Stimulated activated CD8-positive, alpha-beta memory T cell treated with anti-CD3 and anti-CD28 coated beads, Interleukin-7, amount 100 ng/mL, for 48 hours (primary cell): ENCODE measurements at regions not wholly inside any gene's neighbourhood (a gene's known extent, or its start where the extent isn't known, plus 50 kb on each side); places are given as distances from the start of the nearest gene placed in this dataset.
"Not testable (repeated sequence)": the region's sequence is repeated elsewhere in the genome, so short reads cannot be mapped to it uniquely, and the experiment has no call there.

Source experiments
- DNase-seq, 2 donors: peaks; one replicate each; pipeline ENCODE4 v3.0.0-alpha.2; 2020; ENCODE audit warnings: low read depth in 1 of 2; ENCODE audit errors: extremely low read depth in 1 of 2

- no peak for DNase-seq
Measured at GRCh38 chr6:167707686-167708500, 118.8 kb upstream of the AFDN start.

- DNase-seq = no peak
Measured at GRCh38 chr6:167708501-167709094, 118.1 kb upstream of the AFDN start.

DNA sequence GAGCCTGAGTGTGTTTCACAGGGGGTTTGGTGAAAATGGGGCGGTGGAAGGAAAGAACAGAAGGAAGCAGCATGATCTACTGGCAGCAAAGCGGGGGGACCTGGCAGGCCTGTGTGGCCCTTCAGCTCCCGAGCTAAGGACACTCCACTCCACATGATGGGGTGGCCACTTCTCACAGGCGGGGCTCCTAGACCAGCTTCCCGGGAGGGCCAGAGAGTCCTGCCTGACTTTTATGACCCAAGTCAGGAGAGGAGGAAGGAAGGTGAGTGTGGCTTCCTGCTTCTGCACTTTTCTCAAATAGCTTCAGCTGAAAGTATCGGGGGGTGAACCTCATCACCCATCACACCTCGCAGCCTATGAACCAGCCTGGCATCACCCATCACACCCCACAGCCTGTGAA is 117.5 kb upstream of the AFDN start:
- DNase-seq = no peak

- DNase-seq = not testable (repeated sequence)
Measured at GRCh38 chr6:167709776-167710336, 116.9 kb upstream of the AFDN start.

DNA sequence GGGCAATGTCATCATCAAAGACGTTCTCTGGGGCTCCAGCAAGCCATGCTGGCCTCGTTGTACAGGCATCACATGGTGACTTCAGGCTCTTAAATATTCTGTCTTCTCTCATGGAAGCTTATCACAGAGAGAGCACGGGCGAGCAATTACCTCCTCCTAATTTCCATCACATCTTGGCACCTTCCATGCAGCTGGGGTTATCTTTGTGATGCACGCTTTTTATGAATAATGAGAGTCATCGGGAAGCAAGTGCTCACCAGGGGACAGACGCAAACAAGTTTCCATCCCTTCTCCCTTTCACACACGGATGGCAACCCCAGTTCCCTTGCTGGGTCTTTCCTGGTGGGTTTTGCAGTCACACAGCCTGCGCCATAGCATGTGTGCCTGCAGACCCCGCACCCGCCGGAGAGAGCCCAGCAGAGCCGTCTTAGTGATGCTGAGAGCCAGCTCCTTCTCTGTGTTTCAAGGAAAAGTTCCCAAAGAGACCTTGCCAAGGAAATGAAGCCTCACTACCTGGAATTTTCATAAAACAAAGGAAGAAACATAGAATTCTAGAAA is 116.3 kb upstream of the AFDN start:
- no peak for DNase-seq

GRCh38 chr6:167711211-167711610 is 115.5 kb upstream of the AFDN start:
- DNase-seq = no peak

DNA sequence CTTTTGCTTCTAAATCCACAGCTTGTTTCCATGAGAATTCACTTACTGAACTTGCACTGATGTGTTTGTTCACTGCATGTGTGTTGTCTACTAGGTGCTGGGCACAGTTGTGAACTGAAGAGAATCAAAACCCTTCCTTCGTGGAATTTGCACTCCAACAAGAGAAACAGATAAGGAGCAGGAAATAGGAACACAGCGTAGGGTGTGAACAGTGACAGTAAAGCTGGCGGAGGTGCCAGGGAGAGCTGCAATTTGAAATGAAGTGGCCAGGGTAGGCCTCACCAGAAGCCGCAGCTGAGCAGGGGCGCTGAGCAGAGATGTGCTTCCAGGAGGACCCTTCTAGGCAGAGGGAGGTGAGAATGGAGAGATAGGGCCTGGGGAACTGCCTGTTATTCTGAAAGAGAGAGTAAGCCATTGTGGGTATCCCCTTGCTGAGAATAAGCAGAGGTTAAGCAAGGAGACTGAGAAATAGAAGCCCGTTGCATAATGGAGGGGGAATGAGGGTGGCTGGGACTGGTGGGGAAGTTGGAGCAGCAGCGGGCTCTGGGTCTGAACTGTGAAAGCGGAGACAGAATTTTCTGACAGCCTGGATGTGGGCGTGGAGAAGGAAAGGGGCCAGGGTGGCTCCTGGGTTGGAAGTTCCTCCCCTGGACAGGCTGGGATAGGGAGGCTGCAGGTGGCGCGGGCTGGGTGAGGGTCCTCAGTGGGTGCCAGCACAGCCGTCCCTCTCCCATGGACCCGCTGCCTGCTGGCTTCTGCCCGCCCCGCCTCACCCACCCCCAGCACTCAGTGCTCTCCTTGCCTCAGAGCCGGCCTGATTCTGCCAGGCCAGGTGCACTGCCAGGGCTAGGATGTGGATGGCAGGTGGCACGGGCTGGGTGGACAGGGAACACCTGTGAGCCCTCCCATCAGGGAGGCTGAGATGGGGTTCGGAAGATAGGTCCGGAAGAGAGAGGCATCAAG is 114.7 kb upstream of the AFDN start:
- no peak for DNase-seq

DNA sequence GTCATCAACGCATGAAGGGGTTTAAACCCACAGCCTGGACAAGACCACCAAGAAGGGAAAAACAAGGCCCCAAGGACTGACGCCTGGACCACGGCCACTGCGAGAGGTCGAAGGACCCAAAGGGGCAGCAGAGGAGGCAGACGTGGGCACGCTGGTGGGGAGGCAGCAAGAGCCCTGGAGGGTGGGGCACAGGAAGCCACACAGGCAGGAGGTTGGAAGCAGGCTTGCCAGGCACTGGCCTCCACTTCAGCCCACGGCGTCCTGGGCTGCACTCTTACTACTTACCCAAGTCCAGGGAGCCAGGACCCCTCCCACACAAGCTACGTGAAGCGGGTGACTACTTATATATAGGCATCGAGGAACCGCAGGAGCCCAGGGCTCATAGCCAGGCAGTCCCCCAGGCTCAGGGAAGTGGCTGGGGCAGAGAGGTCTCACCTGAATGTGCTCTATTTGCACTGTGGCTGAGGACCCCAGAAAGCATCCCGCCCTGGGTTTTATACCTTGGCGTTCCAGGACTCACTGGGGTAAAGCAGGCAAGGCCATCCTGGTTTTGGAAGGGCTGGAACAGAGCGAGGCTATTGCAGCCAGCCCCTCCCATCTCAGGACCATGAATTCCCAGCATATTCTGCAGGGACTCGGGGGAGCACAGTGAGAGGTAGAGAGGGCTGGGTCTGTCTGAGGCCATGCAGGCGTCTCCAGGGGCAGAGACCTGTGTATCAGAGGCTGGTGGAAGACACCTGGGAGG is 113.8 kb upstream of the AFDN start:
- DNase-seq = no peak

GRCh38 chr6:167714152-167714551 is 112.6 kb upstream of the AFDN start:
- DNase-seq = no peak

- DNase-seq = no peak
Measured at GRCh38 chr6:167717455-167717854, 109.3 kb upstream of the AFDN start.

GRCh38 chr6:167717867-167718266 is 108.8 kb upstream of the AFDN start:
- no peak for DNase-seq

- DNase-seq = no peak
Measured at GRCh38 chr6:167719920-167720319, 106.8 kb upstream of the AFDN start.

- no peak for DNase-seq
Measured at GRCh38 chr6:167720456-167721285, 106.0 kb upstream of the AFDN start.

GRCh38 chr6:167721291-167721690 is 105.4 kb upstream of the AFDN start:
- no peak for DNase-seq

DNA sequence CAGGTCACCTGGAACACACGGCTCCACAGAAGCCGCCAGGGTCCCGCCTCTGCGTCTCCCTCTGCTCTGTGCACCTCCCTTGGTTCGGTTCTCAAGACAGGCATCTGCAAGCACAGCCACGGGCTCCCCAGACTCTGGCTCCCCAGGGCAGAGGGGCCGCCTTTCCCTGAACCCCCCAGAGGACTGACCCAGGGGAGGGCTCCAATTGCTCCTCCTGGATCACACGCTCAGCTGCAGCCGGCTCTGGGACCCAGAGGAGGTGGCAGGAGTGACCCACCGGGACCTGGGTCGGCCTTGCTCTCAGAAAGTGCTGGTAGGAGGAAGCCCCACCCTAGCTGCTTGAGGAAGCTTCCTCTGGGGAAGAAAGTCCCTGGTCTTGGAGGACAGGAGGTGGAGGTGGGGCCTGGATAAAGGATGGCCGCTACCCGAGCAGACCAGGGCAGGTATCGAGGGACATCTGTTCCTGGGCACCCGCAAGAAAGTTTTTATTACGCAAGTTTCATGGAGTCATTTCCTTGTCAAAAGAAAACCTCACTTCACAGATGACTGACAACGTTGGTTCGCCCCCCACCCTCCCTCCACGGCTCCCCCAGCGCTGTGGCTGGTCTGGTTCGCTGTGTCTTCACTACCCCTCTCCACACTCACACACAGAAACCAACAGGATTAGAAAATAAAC is 103.9 kb upstream of the AFDN start:
- no peak for DNase-seq

GRCh38 chr6:167726043-167726621 is 100.6 kb upstream of the AFDN start:
- no peak for DNase-seq

DNA sequence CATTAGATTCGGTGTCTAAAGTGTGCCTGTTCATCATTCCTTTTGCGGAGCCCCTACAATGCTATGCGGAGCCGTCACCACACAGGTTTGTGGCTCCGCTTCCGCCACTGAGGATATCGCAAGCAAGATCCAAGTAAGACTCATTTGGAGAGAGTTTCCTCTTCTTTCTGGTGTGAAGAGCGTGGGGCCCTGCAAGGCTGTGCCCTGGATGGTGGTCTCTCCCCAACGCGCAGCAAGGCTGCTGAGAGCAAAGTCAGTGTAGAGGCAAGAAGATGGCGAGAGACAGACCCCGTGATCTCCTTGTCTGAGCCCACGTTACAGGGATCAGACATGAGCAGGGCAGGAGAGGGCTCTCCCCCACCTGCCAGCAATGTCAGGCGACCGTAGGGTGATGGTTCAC is 96.3 kb upstream of the AFDN start:
- no peak for DNase-seq

GRCh38 chr6:167731216-167731615 is 95.5 kb upstream of the AFDN start:
- no peak for DNase-seq
